CD1c-positive myeloid dendritic cell (primary cell): ENCODE measurements at regions not wholly inside any gene's neighbourhood (a gene's known extent, or its start where the extent isn't known, plus 50 kb on each side); places are given as distances from the start of the nearest gene placed in this dataset.
"Not testable (repeated sequence)": the region's sequence is repeated elsewhere in the genome, so short reads cannot be mapped to it uniquely, and the experiment has no call there.

Source experiments
- DNase-seq: peaks from one replicate; pipeline ENCODE4 v3.0.0-alpha.2; 2016; ENCODE audit errors: extremely low spot score

DNA sequence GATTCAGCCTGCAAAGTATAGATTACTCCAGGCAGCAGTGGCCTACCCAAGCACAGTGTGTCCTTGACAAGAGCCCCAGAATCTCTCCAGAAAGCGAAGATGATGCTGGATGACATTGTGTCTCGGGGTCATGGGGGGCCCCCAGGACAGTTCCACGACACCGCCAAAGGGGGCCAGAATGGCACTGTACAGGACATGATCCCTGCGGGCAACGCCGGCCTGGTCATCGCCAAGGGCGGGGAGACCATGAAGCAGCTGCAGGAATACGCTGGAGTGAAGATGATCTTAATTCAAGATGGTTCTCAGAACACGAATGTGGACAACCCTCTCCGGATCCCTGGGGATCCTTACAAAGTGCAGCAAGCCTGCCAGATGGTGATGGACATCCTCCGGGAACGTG is 107.0 kb upstream of the MTAP start:
- no peak for DNase-seq

DNA sequence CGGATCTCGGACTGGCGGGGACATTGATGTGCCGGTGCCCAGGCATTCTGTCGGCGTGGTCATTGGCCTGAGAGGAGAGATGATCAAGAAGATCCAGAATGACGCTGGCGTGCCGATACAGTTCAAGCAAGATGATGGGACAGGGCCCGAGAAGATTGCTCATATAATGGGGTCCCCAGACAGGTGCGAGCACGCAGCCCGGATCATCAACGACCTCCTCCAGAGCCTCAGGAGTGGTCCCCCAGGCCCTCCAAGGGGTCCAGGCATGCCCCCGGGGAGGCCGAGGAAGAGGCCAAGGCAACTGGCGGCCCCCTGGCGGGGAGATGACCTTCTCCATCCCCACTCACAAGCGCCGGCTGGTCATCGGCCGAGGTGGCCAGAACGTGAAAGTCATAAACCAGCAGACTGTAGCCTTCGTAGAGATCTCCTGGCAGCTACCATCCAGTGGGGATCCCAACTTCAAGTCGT is 106.5 kb upstream of the MTAP start:
- no peak for DNase-seq

DNA sequence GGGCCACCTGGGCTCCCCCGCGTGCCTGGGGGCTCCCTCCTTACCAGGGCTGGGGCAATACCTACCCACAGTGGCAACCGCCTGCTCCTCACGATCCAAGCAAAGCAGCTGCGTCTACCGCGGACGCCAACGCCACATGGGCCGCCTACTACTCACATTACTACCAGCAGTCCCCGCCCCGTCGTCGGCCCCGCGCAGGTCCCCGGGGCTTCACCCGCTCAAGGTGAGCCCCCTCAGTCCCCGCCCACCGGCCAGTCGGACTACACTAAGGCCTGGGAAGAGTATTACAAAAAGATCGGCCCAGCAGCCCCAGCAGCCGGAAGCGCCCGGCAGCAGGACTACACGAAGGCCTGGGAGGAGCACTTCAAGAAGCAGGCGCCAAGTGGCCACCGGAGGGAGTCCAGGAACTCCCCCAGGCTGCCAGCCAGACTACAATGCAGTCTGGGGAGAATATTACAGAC is 106.0 kb upstream of the MTAP start:
- no peak for DNase-seq

DNA sequence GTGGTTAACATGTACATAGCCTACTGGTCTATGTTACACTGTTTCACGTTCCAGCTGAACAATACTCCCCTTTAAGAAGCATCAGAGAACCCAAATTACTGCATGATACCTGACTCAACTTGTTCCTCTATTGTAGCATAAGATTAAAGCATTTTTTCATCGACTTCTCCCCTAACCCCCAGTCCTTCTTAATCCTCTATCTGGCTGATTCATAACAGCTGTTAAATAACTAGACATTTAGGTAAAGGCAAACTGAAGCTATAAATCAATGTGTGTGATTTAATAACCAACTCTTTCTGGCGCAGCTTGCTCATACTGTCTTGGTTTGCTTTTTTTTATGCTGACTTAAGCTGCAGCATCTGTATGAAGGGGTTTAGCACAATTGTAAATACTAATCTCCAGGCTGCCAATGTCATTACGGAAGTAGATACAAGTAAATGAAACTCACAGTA is 94.2 kb upstream of the MTAP start:
- no peak for DNase-seq

DNA sequence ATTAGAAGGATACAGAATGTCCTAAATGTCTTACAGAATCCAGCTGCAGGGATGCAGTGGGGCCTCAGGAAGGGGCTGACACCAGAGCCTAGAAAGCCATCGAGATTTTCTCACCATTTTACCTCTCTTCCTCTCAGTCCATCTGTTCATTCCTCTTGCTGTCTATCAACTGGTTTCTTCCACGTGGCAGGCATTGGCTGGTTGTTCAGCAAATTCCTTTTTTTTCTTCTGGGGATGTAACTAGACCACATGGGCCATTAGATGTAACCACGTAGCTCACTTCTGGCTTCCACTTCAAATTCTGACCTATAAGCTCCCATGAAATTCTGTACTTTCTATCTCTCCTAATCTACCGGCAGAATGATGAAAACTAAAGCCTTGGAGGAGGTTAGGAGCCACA is 93.6 kb upstream of the MTAP start:
- DNase-seq, result no peak

DNA sequence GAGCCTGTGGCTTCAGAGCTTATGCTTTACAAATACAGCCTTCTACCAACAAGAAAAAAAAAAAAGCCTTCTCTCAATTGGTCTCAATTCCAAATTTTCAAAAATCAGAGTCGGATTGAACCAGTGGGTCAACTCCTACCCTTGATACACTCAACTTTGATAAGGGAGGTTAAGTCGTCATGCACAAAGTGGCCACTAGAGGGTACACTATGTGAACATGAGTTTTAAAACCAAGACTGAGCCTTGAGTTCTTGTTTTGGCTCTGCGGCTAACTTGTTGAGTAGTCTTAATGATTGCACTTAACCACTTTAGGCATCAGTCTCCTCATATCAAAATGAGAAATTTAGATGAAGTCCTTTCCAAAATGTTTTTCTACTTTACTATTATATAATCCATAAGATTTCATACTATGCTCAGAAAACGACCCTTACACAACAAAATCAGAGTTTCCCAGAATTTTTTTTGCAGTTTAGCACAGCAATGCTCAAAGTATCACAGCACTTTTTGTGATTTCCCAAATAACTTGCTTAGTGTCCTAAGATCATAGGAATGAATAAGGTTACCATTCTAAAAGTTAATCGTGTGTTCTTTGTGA is 92.9 kb upstream of the MTAP start:
- DNase-seq, result peak; percentile 75

DNA sequence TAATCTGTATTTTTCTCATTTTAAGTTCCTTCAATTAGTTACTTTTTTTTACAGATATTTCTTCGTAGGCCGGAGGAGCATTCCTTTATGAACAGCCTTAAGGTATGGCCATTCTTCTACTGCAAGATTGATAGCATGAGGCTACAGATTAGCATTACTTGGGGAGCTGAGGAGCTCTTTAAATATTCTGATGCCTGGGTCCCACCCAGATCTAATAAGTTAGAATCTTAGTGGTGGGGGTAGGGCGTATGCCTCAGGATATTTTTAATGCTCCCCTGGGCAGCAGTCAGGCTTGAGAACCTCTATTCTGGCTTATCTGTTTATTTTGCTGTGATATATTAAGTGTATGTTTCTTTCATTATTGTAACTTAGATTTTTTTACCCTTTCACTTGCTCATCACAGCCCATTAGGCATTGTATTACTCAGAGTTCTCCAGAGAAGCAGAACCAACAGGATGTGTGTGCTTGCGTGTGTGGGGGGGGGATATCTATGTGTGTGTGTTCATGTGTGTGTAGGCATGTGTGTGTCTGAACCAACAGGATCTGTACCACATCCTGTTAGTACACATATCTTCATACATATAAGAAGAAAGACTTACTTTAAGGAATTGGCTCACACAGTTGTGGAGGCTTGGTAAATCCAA is 91.8 kb upstream of the MTAP start:
- no peak for DNase-seq

DNA sequence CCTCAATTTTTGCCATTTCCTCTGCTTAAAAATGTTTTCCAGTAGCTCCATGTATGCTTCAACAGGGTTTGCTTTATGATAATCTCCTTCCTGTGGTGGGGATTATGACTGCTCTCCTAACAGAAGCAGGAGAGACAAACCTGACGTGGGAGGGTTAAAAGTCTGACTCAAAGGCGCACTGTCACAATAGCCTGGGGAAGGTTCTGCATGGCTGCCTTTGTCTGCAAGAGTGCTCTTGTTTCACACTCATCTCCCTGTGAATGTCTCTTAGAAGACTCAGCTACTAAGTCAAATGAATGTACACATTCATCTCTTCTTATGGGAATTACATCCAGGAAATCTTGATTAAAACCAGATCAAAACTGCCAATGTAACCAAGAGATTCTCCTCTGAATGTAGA is 90.9 kb upstream of the MTAP start:
- no peak for DNase-seq

DNA sequence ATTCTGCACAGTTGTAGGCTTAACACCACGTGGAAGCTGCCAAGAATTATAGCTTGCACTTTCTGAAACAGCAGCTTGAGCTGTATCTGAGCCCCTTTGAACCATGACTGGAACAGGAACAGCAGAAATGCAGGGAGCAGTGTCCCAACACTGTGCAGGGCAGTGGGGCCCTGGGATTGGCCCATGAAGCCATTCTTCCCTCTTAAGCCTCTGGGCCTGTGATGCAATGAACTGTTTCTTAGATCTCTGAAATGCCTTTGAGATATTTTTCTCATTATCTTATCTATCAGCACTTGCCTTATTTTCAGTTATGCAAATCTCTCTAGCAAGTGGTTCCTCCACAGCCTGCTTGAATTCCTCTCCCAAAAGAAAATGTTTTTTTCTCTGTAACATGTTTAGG is 87.0 kb upstream of the MTAP start:
- no peak for DNase-seq

DNA sequence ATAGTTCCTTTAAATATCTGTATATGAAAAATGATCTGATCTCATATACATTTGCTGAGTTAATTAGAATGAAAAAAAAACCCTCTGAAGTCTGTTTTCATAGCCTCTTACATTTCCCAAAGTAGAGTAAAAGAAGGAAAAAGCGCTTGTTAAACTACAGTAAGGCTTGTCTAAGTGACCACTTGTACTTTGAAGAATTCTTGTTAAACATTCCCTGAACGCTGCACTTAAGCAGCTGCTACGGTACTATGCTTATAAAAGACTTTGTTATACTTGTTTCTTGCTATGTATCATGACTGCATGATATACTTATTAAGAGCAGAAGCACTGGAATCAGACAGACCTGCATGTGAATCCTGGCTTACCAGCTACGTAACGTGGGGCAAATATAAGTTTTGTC is 81.7 kb upstream of the MTAP start:
- DNase-seq, result no peak

DNA sequence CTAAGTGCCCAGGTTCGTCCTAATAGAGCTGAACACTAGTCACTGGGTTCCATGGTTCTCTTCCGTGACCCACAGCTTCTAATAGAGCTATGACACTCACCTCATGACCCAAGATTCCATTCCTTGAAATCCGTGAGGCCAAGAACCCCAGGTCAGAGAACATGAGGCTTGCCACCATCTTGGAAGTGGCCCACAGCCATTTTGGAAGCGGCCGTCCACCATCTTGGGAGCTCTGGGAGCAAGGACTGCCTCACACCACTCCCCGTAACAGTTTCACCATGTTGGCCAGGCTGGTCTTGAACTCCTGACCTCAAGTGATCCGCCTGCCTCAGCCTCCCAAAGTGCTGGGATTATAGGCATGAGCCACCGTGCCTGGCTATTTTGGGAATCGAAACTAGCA is 75.0 kb upstream of the MTAP start:
- not testable (repeated sequence) for DNase-seq

DNA sequence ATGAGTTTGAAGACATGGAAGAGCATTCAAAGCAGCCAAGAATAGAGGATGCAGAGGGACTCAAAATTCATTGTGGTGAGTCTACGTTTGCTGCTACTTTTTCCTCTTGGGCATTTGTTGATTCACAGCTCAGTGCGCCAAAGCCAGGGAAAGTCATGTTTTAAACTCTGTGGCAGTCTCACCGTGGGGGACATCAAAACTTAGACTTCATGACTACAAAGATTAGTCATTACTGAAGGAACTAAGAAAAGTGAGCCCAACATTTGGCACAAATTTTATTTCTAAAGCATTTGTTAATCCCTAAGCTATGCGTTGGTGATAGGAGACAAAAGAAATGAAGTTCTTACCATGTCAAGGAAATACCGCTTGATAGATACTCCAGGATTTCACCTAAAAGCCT is 73.7 kb upstream of the MTAP start:
- no peak for DNase-seq

DNA sequence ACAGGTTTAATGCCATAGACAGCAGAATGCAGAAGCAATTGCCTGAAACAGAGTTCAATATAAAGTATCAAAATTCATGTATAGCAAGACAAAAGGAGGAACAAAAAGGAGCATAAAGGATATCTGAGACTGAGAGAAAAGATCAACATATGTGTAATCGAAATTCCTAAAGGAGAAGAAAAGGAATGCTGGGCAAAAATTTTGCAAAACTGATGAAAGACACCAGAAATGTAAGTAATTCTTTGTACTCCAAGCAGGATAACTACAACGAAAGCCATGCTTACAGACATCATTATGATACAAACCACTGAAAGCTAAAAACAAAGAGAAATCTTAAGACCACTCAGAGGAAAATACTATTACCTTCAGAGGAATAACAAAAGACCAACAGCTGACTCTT is 72.8 kb upstream of the MTAP start:
- no peak for DNase-seq

DNA sequence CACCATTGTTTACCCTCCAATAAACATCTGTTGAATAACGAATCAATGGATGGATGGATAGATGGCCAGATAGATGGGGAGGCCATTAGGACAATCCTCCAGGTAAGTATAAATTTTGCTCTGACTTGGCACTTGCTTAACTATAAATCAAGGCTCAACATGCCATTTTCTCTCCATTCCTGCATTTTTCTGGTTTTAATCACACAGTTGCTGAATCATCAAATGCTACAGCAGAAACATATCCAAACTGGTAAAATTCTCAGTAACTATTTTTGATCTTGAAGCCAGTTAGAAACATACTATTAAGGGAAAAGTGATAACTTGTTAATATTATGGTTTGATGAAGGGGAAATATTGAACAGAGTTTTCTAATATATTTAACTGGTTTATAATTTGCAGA is 71.5 kb upstream of the MTAP start:
- no peak for DNase-seq

DNA sequence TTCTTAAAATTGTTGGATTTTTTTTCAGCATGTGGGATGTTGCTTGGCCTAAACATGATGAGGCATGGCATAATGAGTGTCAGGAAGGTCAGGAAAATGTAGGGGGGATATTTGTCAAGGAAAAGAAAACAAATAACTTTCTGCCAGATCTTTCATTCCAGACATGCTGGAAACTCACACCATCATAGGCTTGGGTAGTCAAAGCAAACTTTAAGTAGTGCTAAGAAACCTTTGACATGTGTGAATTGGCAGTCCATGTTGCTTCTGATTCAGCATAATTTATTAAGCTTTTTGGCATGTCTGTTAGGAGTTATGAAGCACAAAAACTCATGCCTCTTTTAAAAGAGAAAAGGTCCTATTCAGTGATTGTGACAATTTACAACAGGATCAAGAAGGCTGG is 61.3 kb upstream of the MTAP start:
- DNase-seq, result no peak

DNA sequence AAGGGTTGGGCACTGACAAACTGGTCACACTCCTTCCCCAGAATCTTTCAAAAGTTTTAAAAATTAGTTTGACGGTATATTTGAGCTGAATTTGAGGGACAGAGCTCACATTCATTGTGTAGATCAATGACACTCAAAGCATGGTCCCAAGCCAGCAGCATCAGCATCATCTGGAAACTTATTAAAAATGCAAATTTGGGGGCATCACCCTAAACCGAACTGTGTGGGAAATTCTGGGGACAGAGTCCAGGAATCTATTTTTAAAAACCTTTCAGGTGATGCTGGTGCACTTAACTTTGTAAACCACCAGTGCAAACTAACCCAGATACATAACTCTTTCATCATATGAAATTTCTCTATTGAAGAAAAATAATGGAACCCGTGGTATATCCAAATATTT is 58.1 kb upstream of the MTAP start:
- DNase-seq, result no peak

DNA sequence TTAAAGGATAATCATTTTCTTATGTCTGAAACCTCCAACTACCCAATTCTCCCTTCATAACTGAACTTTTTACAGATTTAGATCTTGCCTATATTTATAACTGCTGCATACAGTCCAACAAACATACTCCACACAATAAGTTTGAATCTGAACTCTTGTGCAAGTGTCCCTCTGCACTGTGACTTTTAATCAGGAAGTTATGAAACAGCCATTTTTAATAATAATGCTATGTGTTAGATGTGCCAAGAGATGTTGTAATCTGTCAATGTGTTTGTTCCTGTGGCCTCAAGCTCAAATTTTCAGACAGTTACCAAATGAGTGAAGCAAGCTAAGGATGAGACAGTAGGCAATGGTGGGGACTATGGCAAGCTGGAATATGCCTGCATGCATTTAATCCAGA is 57.6 kb upstream of the MTAP start:
- DNase-seq, result no peak

DNA sequence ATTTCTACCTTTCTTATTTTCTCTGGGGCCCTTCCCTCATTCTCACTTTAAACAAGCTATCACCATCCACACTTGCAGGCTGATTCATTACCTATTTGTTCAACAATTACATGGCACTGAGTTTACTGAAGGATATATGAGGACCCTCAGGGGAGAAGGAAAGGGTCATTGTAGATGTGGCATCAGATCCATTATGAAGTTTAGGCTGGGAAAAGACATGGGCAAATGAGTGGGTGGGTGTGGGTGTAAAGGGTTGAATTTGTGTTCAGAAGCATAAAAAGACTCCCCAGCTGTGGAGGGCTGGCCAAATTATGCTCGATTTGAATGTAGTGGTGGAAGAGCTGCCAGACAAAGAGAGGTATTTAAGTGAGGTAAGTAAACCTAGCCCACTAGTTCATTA is 55.9 kb upstream of the MTAP start:
- DNase-seq, result no peak

DNA sequence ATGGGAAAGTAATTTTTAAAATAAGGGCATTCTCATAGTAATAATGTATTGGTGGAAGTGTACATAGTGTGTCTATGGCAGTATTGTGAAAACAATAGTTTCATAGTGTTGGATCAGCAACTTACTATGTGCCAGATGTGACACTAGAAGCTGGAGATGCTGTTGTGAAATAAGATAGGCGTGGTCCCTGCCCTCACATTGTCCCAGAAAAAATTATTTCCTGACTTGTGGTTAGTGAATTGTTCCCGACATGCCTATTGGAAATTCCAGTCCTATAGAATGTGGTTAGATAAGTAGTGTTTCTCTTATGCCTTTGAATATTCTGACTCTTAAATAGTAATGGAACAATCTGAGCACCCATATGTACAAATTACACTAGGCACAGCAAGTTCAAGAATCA is 55.3 kb upstream of the MTAP start:
- DNase-seq, result no peak

DNA sequence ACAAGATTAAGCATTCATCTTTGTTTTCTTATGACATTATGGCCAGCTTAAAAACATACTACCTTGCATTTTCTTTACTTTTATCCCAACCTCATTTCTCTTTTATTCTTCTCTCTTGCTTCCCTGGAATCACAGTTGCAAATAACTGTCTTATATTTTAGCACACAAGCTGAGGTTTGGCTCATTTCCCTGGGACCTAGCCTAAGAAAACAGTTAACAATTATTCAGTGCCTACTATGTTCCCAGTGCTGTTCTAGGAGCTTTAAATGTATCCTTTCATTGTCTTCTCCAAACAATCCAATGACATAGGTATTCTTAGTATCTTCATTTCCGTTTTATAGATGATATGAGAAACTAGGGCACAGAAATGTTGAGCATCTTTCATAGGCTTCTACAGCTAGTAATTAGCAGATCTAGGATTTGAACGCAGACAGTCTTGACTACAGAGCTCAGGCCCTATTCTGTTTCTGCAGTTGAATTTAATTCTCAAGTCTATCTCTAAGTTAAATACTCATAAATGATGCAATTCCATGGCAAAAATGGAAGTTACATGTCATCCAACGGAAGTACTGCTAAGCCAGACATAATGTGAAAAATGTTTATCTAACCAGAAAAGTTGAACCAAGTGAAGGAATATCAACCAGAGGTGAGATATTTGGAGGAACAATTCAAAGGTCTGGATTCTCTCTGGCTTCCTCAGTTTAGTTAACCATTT is 52.3 kb upstream of the MTAP start:
- no peak for DNase-seq

DNA sequence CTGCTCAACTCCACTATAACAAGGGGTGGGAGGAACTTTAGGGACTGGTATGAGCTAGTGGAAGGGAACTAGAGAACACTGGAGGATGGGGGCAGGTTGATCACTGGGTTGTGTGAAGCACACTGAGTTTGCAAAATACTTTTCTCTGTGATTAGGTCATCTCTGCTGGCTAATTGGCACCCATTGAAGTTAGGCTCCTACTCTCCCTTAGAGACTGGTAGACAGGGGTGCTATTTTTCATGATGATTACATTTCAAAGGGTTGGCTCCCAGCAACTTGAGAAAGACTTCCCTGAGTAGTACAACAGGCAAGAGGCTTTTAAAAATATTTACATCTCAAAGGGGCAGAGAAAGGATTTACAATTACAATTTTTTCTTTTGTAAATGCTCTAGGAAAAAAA is 50.4 kb upstream of the MTAP start:
- DNase-seq, result no peak
